ENCODE measurements at regions not wholly inside any gene's neighbourhood (a gene's known extent, or its start where the extent isn't known, plus 50 kb on each side); places are given as distances from the start of the nearest gene placed in this dataset.

DNA sequence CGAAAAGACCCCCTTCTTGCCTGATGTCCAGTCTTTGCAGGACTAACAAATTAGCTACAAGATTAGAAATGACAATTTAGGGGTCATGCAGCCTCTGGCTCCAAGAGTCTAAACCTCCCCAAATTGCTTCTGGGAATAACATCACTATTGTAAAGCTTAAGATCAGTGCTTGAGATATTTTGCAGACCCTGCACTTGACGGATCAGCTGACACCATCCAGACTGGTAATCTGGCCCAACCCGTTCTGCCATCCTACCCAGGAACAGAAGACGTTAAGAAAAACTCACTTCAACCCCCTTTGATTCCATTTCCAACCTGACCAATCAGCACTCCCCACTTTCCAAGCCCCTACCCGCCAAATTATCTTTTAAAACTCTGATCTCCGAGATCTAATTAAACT lies 236.7 kb upstream of the KRR1 start (continued):
- TF ChIP-seq ARNT (IDR thresholded peaks at IDR 0.05): no peak

DNA sequence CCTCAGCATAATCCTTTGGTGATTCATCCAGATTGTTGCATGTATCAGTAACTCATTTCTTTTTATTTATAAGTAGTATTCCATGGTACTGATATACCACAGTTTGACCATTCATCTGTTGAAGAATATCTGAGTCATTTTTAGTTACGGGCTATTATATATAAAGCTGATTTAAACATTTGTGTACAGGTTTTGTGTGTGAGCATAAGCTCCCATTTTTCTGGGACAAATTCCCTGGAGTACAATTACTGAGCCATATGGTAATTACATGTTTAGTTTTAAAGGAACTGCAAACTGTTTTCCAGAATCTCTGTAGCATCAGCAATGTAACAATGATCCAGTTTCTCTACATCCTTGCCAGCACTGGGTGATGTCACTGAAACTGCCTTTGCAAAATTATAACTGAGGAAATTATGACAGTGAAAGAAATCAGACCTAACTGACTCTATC lies 236.2 kb upstream of the KRR1 start:
- Histone ChIP-seq H2AFZ (ENCODE audit: low read depth, low read length) (no peak overlapping the region), H3K79me2 (ENCODE audit: control insufficient read depth, insufficient read depth, low read length) (no peaks in the 10 kb centered on the region), H3K27ac (ENCODE audit: extremely low read depth, low read depth, low read length) (no peak overlapping the region), H3K4me1 (replicated peaks in 1 of 2; ENCODE audit: control insufficient read depth in 2 of 2, insufficient read depth in 2 of 2, low read length in 2 of 2) (no peaks in the 10 kb centered on the region), H3K9me1 (ENCODE audit: control insufficient read depth, insufficient read depth, low read length) (no peaks in the 10 kb centered on the region), H3K9me3 (replicated peaks; ENCODE audit: control insufficient read depth, insufficient read depth, low read depth, low read length) (no peaks in the 10 kb centered on the region), H3K9ac (ENCODE audit: insufficient read depth in 1 of 2, low read depth in 2 of 2, low read length in 2 of 2) (no peak overlapping the region), H3K4me2 (ENCODE audit: insufficient read depth, low read length) (no peak overlapping the region), H3K27me3 (ENCODE audit: control insufficient read depth in 2 of 2, insufficient read depth in 2 of 2, low read length in 2 of 2) (peaks cover 0 to 7% of the 10 kb centered on the region in 2 experiments; a peak in 3 of 5 replicates), H3K36me3 (ENCODE audit: control insufficient read depth, insufficient read depth, low read length) (no peaks in the 10 kb centered on the region), H3K4me3 (no peak overlapping the region), H4K20me1 (replicated peaks; ENCODE audit: control insufficient read depth, insufficient read depth, low read length) (no peaks in the 10 kb centered on the region)
- intact Hi-C loops (cut with micrococcal nuclease) (no loop called here), in situ Hi-C loops (cut with MboI) (no loop called here)
- BruUV-seq (replicated peaks): no TSS peak
- POLR2A ChIA-PET: no interaction called here
- CTCF ChIA-PET (ENCODE audit: low intra/inter-chr PET ratio): no interaction called here
- 46% methylated on average over 1 of the region's 1 CpG for WGBS (ENCODE audit: insufficient coverage, low coverage, missing lambda C conversion rate)
- DNase-seq (ENCODE audit: extremely low read depth in 1 of 4, low spot score in 3 of 4): no peak
- FAIRE-seq: no peak
- no peak for ATAC-seq
- TF ChIP-seq MAFF (IDR thresholded peaks at IDR 0.05; ENCODE audit: low read length) (no peak), MCM2 (IDR thresholded peaks at IDR 0.05; ENCODE audit: low read depth) (no peak)
- TF ChIP-seq, protein P1, sequence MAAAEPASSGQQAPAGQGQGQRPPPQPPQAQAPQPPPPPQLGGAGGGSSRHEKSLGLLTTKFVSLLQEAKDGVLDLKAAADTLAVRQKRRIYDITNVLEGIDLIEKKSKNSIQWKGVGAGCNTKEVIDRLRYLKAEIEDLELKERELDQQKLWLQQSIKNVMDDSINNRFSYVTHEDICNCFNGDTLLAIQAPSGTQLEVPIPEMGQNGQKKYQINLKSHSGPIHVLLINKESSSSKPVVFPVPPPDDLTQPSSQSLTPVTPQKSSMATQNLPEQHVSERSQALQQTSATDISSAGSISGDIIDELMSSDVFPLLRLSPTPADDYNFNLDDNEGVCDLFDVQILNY (CRISPR knock-in tag; IDR thresholded peaks at IDR 0.05): no peak
- TF ChIP-seq, protein P2, sequence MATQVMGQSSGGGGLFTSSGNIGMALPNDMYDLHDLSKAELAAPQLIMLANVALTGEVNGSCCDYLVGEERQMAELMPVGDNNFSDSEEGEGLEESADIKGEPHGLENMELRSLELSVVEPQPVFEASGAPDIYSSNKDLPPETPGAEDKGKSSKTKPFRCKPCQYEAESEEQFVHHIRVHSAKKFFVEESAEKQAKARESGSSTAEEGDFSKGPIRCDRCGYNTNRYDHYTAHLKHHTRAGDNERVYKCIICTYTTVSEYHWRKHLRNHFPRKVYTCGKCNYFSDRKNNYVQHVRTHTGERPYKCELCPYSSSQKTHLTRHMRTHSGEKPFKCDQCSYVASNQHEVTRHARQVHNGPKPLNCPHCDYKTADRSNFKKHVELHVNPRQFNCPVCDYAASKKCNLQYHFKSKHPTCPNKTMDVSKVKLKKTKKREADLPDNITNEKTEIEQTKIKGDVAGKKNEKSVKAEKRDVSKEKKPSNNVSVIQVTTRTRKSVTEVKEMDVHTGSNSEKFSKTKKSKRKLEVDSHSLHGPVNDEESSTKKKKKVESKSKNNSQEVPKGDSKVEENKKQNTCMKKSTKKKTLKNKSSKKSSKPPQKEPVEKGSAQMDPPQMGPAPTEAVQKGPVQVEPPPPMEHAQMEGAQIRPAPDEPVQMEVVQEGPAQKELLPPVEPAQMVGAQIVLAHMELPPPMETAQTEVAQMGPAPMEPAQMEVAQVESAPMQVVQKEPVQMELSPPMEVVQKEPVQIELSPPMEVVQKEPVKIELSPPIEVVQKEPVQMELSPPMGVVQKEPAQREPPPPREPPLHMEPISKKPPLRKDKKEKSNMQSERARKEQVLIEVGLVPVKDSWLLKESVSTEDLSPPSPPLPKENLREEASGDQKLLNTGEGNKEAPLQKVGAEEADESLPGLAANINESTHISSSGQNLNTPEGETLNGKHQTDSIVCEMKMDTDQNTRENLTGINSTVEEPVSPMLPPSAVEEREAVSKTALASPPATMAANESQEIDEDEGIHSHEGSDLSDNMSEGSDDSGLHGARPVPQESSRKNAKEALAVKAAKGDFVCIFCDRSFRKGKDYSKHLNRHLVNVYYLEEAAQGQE (IDR thresholded peaks at IDR 0.05; ENCODE audit: borderline replicate concordance): no peak
- TF ChIP-seq, protein P2 (CRISPR knock-in tag; IDR thresholded peaks at IDR 0.05; ENCODE audit: low read depth): no peak
